ENCODE measurements at regions not wholly inside any gene's neighbourhood (a gene's known extent, or its start where the extent isn't known, plus 50 kb on each side); places are given as distances from the start of the nearest gene placed in this dataset.
"Not testable (repeated sequence)": the region's sequence is repeated elsewhere in the genome, so short reads cannot be mapped to it uniquely, and the experiment has no call there.

DNA sequence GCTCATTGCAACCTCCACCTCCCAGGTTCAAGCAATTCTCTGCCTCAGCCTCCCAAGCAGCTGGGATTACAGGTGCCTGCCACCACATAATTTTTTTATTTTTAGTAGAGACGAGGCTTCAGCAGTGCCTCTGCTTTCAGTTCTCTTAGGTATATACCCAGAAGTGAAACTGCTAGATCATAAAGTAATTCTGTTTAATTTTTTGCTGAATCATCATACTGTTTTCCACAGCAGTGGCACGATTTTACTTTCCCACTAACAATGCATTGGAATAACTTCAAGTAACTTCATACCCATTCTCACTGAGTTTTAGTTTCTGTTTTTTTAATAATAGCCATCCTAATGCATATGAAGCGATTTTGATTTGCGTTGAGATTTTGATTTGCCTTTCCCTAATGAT lies 148.0 kb upstream of the G2E3 start:
- no peak for DNase-seq (ENCODE audit: extremely low read depth in 1 of 2, low read depth in 1 of 2)

DNA sequence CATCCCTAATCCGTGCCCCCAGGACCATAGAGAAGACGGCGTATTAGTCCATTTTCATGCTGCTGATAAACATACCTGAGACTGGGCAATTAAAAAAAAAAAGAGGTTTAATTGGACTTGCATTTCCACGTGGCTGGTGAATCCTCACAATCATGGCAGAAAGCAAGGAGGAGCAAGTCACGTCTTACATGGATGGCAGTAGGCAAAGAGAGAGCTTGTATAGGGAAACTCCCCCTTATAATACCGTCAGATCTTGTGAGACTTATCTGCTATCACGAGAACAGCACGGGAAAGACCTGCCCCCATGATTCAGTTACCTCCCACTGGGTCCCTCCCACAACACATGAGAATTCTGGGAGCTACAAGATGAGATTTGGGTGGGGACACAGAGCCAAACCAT lies 145.8 kb upstream of the G2E3 start:
- not testable (repeated sequence) for DNase-seq (ENCODE audit: extremely low read depth in 1 of 2, low read depth in 1 of 2)

GRCh38 chr14:30417121-30417520 lies 141.8 kb upstream of the G2E3 start:
- DNase-seq (ENCODE audit: extremely low read depth in 1 of 2, low read depth in 1 of 2): no peak

DNA sequence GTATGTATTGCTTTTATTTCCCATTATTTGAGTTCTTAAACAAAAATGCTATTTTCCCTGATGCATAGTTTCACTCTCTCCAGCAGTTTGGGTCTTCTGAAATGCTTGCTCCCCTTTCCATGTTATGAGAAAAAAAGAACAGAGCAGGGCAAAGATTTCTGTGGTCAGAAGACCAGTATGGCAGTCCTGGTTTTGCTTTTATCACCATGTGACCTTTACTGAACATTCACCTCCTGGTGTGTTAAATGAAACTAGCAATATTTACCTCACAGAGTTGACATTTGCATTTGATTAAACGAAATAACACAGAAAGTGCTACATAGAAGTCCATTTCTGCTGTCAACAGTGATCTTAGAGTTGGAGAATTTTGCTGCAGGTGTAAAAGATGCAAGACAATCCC lies 141.0 kb upstream of the G2E3 start:
- no peak for DNase-seq (ENCODE audit: extremely low read depth in 1 of 2, low read depth in 1 of 2)

DNA sequence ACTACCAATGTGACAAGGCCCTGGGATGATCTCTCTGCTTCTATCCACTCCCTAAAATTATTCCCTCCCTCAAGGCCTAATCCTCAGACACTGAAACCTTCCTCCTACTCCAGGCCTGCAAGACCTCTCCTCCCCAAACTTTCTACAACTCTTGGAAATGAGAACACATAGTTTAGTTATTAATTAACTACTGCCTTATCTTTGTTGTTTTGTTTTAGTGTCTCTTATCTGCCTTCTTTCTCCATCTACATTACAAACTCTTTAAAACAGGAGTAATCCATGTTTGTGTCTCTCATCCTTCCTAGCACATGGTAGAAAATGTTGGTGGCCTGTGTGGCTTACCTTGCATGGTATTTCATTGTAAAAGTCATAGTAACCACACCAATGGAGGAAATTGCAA lies 139.9 kb upstream of the G2E3 start:
- DNase-seq (ENCODE audit: extremely low read depth in 1 of 2, low read depth in 1 of 2): no peak

DNA sequence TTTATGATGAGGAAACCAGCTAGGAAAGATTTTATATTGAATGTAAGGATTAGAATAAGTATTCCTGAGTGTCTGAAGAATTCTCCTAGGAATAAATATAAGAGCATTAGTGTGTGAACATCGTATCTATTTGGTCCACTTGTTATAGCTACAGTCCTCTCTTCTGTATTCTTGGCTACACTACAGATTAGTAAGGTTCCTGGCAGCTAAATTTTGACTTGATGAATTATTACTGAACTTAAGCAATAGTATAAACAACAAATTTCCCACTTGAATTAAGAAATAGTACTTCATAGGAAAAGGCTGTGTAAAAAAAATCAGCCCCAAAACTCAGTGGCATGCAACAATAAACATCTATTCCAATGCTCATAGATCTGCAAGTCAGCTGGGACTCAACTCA lies 138.4 kb upstream of the G2E3 start:
- no peak for DNase-seq (ENCODE audit: extremely low read depth in 1 of 2, low read depth in 1 of 2)

- no peak for DNase-seq (ENCODE audit: extremely low read depth in 1 of 2, low read depth in 1 of 2)
These were observed 132.5 kb upstream of the G2E3 start for GRCh38 chr14:30426463-30426862.

DNA sequence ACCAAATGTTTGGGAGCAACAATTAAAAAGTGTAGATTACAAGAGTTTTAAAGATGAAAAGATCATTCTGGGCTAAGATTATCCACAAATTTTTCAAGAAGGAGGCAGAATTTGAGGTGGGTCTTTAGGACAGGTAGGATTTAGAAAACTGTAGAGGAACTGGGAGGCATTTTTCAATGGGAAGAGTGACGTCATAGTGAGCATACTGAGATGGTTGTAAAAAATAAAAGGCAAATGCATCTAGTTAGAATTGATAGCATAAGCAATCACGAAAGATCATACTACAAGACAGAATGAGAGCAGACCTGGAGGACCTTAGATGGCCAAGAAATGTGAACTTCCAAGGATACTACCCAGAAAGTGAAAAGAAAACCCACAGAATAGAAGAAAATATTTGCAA lies 131.6 kb upstream of the G2E3 start:
- no peak for DNase-seq (ENCODE audit: extremely low read depth in 1 of 2, low read depth in 1 of 2)

- DNase-seq (ENCODE audit: extremely low read depth in 1 of 2, low read depth in 1 of 2): no peak
These were observed 131.1 kb upstream of the G2E3 start for GRCh38 chr14:30427846-30428245.

DNA sequence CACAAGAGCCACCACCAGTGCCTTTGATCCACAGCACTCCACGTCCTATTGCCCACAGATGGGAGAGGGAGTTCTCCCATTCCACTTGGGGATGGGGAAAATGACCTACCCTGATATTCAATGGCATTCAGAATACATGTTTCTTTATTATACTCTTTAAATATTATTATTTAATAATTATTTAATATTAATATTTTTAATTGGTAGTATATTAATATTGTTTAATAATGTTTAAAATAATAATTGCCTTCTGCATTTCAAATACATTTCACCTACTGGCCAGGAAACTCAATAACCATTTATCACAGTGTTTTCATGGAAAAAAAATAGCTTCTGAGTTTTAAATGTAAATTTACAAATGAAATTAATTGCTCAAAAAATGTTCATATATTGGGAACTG lies 127.4 kb upstream of the G2E3 start:
- DNase-seq (ENCODE audit: extremely low read depth in 1 of 2, low read depth in 1 of 2): no peak

GRCh38 chr14:30440961-30441360 lies 118.0 kb upstream of the G2E3 start:
- DNase-seq (ENCODE audit: extremely low read depth in 1 of 2, low read depth in 1 of 2): no peak

GRCh38 chr14:30443368-30444007 lies 115.5 kb upstream of the G2E3 start:
- DNase-seq (ENCODE audit: extremely low read depth in 1 of 2, low read depth in 1 of 2): no peak

GRCh38 chr14:30444451-30444850 lies 114.5 kb upstream of the G2E3 start:
- DNase-seq (ENCODE audit: extremely low read depth in 1 of 2, low read depth in 1 of 2): no peak

GRCh38 chr14:30445011-30445793 lies 113.8 kb upstream of the G2E3 start:
- no peak for DNase-seq (ENCODE audit: extremely low read depth in 1 of 2, low read depth in 1 of 2)

GRCh38 chr14:30445852-30446251 lies 113.1 kb upstream of the G2E3 start:
- DNase-seq (ENCODE audit: extremely low read depth in 1 of 2, low read depth in 1 of 2): no peak

DNA sequence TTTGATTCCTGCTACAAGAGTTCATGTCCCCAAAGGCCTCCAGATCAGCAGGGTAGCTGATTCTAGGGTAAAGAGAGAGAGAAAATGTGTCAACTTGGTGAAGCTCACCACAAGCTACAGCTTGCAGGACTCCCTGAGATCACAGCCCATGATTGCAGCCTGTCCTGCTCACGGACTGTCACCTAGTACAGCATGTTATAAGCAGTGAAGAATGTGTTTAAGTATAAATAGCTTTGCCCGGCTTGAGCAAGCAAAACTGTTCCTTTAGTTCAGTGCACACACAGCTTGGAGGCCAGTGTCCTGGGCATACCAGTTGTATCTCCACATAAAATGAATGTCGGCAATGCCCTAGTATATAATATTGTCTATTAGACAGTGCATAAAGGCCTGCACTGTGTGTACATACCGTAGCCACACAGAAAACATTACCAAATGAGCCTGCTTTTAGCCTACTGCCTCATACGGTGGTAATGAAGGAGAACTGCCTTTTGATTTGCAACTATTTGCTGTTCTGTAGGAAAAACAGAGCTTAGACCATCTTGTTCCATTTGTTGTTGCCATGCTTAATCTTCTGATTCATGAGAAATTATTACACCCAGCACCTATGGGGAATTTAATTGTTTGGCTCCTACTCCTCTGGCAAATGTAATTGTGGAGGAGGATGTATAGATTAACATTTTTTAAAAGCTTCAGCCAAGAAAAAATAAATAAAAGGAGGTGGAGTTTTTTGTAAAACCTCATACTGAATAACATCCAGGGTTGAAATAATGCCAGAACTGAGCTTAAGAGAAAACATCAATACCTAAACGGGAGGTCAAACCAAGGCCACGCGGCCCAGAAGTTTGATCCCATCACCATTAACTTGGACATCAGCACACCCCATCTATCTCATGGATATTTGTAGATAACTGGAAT lies 108.1 kb upstream of the G2E3 start:
- no peak for DNase-seq (ENCODE audit: extremely low read depth in 1 of 2, low read depth in 1 of 2)

DNA sequence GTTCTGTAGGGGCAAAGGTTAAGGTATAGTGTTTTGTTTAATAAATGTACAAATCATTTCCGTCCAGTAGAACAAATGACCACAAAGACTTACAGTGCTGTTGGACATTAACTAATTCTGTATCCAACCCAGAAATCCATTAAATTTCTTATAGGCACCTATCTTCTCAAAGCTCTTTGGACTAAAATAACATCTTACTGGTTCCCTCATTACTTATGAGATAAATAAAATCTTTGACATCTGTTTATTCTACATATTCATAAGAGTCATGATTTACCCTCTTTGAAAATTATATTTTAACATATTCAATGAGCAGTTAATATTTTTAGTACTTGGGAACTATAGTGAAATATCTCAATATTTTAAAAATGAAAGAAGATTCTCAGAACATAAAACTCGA lies 102.7 kb upstream of the G2E3 start:
- DNase-seq (ENCODE audit: extremely low read depth in 1 of 2, low read depth in 1 of 2): no peak

DNA sequence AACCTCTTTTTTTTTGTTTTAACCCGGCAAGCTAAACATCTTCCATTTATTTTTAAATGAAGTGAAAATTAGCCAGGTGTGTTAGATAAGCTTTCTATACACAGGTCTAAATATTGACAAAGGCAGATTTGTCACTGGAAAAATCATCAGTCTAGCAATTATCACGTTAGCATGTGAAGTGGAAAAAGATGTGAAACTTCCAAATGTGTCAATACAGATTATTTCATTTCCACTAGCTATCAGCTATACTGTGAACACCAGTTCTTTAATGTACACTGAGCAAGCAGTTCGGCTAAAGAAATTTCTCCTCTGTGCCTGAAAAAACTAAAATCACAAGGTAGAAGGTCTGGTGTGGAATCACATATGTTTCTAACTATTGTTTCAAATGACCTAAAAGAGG lies 96.6 kb upstream of the G2E3 start:
- no peak for DNase-seq (ENCODE audit: extremely low read depth in 1 of 2, low read depth in 1 of 2)

DNA sequence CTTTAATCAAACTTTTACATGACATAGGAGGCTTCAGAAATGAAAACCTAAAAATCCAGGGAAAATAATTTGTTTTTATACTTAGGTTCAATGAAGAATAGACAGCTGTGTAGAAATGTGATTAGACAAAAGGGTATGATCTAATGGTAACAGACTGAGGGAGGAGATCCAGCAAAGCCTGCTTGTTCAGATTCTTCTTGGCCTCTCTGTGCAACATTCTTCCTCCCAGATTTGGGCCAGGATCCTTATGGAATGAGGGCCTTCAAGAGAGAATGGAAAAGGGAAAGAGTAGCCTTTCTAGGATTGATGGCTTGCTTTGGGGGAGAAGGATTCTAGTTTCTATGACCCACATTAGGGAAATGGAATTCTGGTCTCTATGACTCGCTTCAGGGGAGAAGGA lies 94.5 kb upstream of the G2E3 start:
- DNase-seq (ENCODE audit: extremely low read depth in 1 of 2, low read depth in 1 of 2): no peak

GRCh38 chr14:30468354-30468753 lies 90.6 kb upstream of the G2E3 start:
- DNase-seq (ENCODE audit: extremely low read depth in 1 of 2, low read depth in 1 of 2): no peak

GRCh38 chr14:30471980-30472379 lies 87.0 kb upstream of the G2E3 start:
- no peak for DNase-seq (ENCODE audit: extremely low read depth in 1 of 2, low read depth in 1 of 2)

Data from activated CD8-positive, alpha-beta memory T cell treated with anti-CD3 and anti-CD28 coated beads for 1 hour (primary cell).